HTR-8/SVneo (cell line): ENCODE measurements at regions not wholly inside any gene's neighbourhood (a gene's known extent, or its start where the extent isn't known, plus 50 kb on each side); places are given as distances from the start of the nearest gene placed in this dataset.
"Not testable (repeated sequence)": the region's sequence is repeated elsewhere in the genome, so short reads cannot be mapped to it uniquely, and the experiment has no call there.

Experiments
- DNase-seq: peaks from one replicate; pipeline ENCODE4 v3.0.0; 2011; ENCODE audit warnings: low spot score, mixed read lengths; ENCODE audit not compliant: insufficient read length
- FAIRE-seq: peaks from 2 replicates; lab custom pipeline; 2011; peaks lifted over from hg19 to GRCh38; lab: Jason Lieb, UNC

GRCh38 chr5:26026044-26026443 lies 1012.3 kb downstream of the CDH9 start:
- FAIRE-seq (no peak), DNase-seq (no peak)

- FAIRE-seq (no peak), DNase-seq (no peak)
These were observed 1013.6 kb downstream of the CDH9 start for GRCh38 chr5:26024774-26025173.

GRCh38 chr5:26023361-26023760 lies 1015.0 kb downstream of the CDH9 start:
- no peak for DNase-seq
- no peak for FAIRE-seq

- DNase-seq (no peak), FAIRE-seq (peak; percentile 51)
These were observed 1024.2 kb downstream of the CDH9 start for GRCh38 chr5:26014206-26014605.

- FAIRE-seq (no peak), DNase-seq (no peak)
These were observed 1026.3 kb downstream of the CDH9 start for GRCh38 chr5:26012078-26012477.

- peak; percentile 10 for DNase-seq
- FAIRE-seq: no peak
These were observed 1028.6 kb downstream of the CDH9 start for GRCh38 chr5:26009742-26010141.

GRCh38 chr5:26003966-26004365 lies 1034.4 kb downstream of the CDH9 start:
- DNase-seq: no peak
- peak; percentile 70 for FAIRE-seq

- no peak for FAIRE-seq
- no peak for DNase-seq
These were observed 1043.2 kb downstream of the CDH9 start for GRCh38 chr5:25995209-25995608.

GRCh38 chr5:25993701-25994100 lies 1044.7 kb downstream of the CDH9 start:
- FAIRE-seq: no peak
- DNase-seq: no peak

GRCh38 chr5:25991639-25992038 lies 1046.7 kb downstream of the CDH9 start:
- FAIRE-seq: no peak

GRCh38 chr5:25990771-25991170 lies 1047.6 kb downstream of the CDH9 start:
- FAIRE-seq (no peak), DNase-seq (no peak)

More at GRCh38 chr5:25991639-25992038, 1046.7 kb downstream of the CDH9 start:
- DNase-seq: no peak

GRCh38 chr5:25979086-25979485 lies 1059.3 kb downstream of the CDH9 start:
- no peak for FAIRE-seq

GRCh38 chr5:25975885-25976284 lies 1062.5 kb downstream of the CDH9 start:
- FAIRE-seq (no peak), DNase-seq (no peak)

More at GRCh38 chr5:25979086-25979485, 1059.3 kb downstream of the CDH9 start:
- DNase-seq: no peak

- DNase-seq: no peak
- FAIRE-seq: no peak
These were observed 1063.9 kb downstream of the CDH9 start for GRCh38 chr5:25974451-25974850.

- FAIRE-seq (no peak), DNase-seq (no peak)
These were observed 1067.4 kb downstream of the CDH9 start for GRCh38 chr5:25970906-25971489.

GRCh38 chr5:25969042-25969441 lies 1069.3 kb downstream of the CDH9 start:
- not testable (repeated sequence) for DNase-seq, FAIRE-seq

- FAIRE-seq: no peak
These were observed 1074.4 kb downstream of the CDH9 start for GRCh38 chr5:25964009-25964372.

GRCh38 chr5:25963251-25964008 lies 1075.0 kb downstream of the CDH9 start:
- DNase-seq: no peak

More at GRCh38 chr5:25964009-25964372, 1074.4 kb downstream of the CDH9 start:
- DNase-seq: no peak

GRCh38 chr5:25955337-25955736 lies 1083.0 kb downstream of the CDH9 start:
- no peak for FAIRE-seq
- no peak for DNase-seq

More at GRCh38 chr5:25963251-25964008, 1075.0 kb downstream of the CDH9 start:
- no peak for FAIRE-seq

- FAIRE-seq: no peak
- no peak for DNase-seq
These were observed 1087.7 kb downstream of the CDH9 start for GRCh38 chr5:25950681-25951080.

- DNase-seq (no peak), FAIRE-seq (peak; percentile 4)
These were observed 1090.1 kb downstream of the CDH9 start for GRCh38 chr5:25948278-25948677.

- peak; percentile 23 for FAIRE-seq
- no peak for DNase-seq
These were observed 1093.6 kb downstream of the CDH9 start for GRCh38 chr5:25944786-25945185.
